ENCODE measurements at regions not wholly inside any gene's neighbourhood (a gene's known extent, or its start where the extent isn't known, plus 50 kb on each side); places are given as distances from the start of the nearest gene placed in this dataset.
"Not testable (repeated sequence)": the region's sequence is repeated elsewhere in the genome, so short reads cannot be mapped to it uniquely, and the experiment has no call there.

GRCh38 chr9:30310711-30311110, 2073.7 kb upstream of the ACO1 start:
- no peak for DNase-seq (ENCODE audit: low read depth)

- DNase-seq (ENCODE audit: low read depth): no peak
Measured at GRCh38 chr9:30329431-30329830, 2055.0 kb upstream of the ACO1 start.

GRCh38 chr9:30348904-30349303, 2035.5 kb upstream of the ACO1 start:
- no peak for DNase-seq (ENCODE audit: low read depth)

- DNase-seq (ENCODE audit: low read depth): no peak
Measured at GRCh38 chr9:30349526-30350513, 2034.6 kb upstream of the ACO1 start.

GRCh38 chr9:30356221-30356620, 2028.2 kb upstream of the ACO1 start:
- DNase-seq (ENCODE audit: low read depth): no peak

- no peak for DNase-seq (ENCODE audit: low read depth)
Measured at GRCh38 chr9:30362373-30362772, 2022.1 kb upstream of the ACO1 start.

GRCh38 chr9:30366140-30366539, 2018.3 kb upstream of the ACO1 start:
- not testable (repeated sequence) for DNase-seq (ENCODE audit: low read depth)

- DNase-seq (ENCODE audit: low read depth): peak; percentile 7
Measured at GRCh38 chr9:30382271-30382670, 2002.2 kb upstream of the ACO1 start.

GRCh38 chr9:30410273-30410672, 1974.2 kb upstream of the ACO1 start:
- no peak for DNase-seq (ENCODE audit: low read depth)

- DNase-seq (ENCODE audit: low read depth): no peak
Measured at GRCh38 chr9:30411571-30411970, 1972.9 kb upstream of the ACO1 start.

GRCh38 chr9:30459156-30459555, 1925.3 kb upstream of the ACO1 start:
- DNase-seq (ENCODE audit: low read depth): no peak

- no peak for DNase-seq (ENCODE audit: low read depth)
Measured at GRCh38 chr9:30476826-30477225, 1907.6 kb upstream of the ACO1 start.

GRCh38 chr9:30478684-30479083, 1905.8 kb upstream of the ACO1 start:
- no peak for DNase-seq (ENCODE audit: low read depth)

GRCh38 chr9:30482499-30482898, 1901.9 kb upstream of the ACO1 start:
- no peak for DNase-seq (ENCODE audit: low read depth)

- DNase-seq (ENCODE audit: low read depth): no peak
Measured at GRCh38 chr9:30484690-30485089, 1899.8 kb upstream of the ACO1 start.

- no peak for DNase-seq (ENCODE audit: low read depth)
Measured at GRCh38 chr9:30504502-30504905, 1879.9 kb upstream of the ACO1 start.

GRCh38 chr9:30505311-30505710, 1879.1 kb upstream of the ACO1 start:
- no peak for DNase-seq (ENCODE audit: low read depth)

- no peak for DNase-seq (ENCODE audit: low read depth)
Measured at GRCh38 chr9:30506749-30507148, 1877.7 kb upstream of the ACO1 start.

- DNase-seq (ENCODE audit: low read depth): no peak
Measured at GRCh38 chr9:30507166-30507565, 1877.3 kb upstream of the ACO1 start.

GRCh38 chr9:30511666-30512065, 1872.8 kb upstream of the ACO1 start:
- no peak for DNase-seq (ENCODE audit: low read depth)

- DNase-seq (ENCODE audit: low read depth): no peak
Measured at GRCh38 chr9:30519166-30519565, 1865.3 kb upstream of the ACO1 start.

- peak; percentile 12 for DNase-seq (ENCODE audit: low read depth)
Measured at GRCh38 chr9:30519756-30520155, 1864.7 kb upstream of the ACO1 start.

GRCh38 chr9:30522061-30522460, 1862.4 kb upstream of the ACO1 start:
- DNase-seq (ENCODE audit: low read depth): no peak

- DNase-seq (ENCODE audit: low read depth): no peak
Measured at GRCh38 chr9:30522486-30522885, 1862.0 kb upstream of the ACO1 start.

All from amniotic epithelial cell (primary cell).